Activated CD8-positive, alpha-beta memory T cell treated with anti-CD3 and anti-CD28 coated beads for 48 hours (primary cell): ENCODE measurements at regions not wholly inside any gene's neighbourhood (a gene's known extent, or its start where the extent isn't known, plus 50 kb on each side); places are given as distances from the start of the nearest gene placed in this dataset.

Experiments used
- DNase-seq, 3 experiments: peaks; one replicate each; pipeline ENCODE4 v3.0.0-alpha.2; 2020; ENCODE audit warnings: low read depth in 2 of 3, low spot score in 2 of 3

DNA sequence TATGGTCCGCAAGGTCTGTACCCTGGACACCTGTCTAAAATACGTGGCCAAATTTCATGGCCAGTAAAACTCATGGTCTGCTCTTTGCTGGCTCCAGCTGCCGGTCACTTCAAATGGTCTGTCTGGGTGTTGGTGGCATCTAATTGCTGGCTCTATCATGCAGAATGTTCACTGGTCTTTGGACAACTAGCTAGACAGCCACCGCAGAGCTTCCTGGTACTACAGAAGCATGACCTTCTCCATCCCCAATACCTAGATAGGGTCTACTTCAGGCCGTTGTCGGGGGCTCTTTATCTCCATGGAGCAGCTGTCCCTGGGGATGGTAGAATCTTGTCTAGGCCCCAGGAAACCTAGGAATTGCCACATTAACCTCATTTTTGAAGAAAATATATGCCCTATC lies 88.4 kb upstream of the RMDN2 start:
- no peak for DNase-seq

- no peak for DNase-seq
These were observed 87.3 kb upstream of the RMDN2 start for GRCh38 chr2:37837628-37838328.

- no peak for DNase-seq
These were observed 86.4 kb upstream of the RMDN2 start for GRCh38 chr2:37838541-37839167.

DNA sequence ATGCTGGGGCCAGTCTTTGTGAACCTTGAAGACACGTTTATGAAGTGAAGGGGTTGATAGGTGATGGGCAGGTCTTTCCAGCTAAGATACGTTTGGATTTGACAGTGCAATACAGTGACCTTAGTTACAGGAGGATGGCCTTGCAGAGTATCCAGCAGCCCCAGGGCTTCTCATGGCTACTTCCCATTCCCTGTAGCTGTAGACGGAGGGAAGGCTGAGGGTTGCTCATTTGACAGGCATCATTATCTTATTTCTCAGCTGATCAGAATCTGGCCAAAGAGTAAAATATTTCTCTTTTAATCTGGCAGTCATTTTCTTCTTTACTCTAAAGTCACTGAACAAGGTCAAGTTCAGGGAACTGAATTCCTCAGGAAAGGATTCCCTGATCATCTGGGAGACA lies 85.1 kb upstream of the RMDN2 start:
- no peak for DNase-seq

GRCh38 chr2:37842732-37843440 lies 82.2 kb upstream of the RMDN2 start:
- no peak for DNase-seq

DNA sequence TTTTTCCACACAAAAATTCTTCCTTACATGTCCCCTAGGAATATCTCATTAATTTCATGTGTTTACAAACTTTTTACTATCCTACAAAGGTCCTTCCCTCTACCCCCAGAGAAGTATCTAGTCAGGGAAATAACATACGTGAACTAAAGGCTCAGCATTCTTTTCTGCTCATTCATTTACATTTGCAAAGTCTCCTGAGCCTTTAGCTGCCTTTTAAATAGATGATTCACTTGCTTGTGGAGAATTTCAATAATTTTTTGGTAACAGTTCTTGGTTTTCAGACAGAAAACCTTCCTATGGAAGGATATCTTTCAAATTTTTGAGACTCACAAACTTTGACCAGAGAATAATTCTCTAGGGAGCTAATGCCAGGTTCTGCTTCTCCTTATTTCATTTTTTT lies 81.5 kb upstream of the RMDN2 start:
- no peak for DNase-seq

- no peak for DNase-seq
These were observed 78.9 kb upstream of the RMDN2 start for GRCh38 chr2:37846207-37846606.

- DNase-seq, result no peak
These were observed 77.3 kb upstream of the RMDN2 start for GRCh38 chr2:37847792-37848191.

DNA sequence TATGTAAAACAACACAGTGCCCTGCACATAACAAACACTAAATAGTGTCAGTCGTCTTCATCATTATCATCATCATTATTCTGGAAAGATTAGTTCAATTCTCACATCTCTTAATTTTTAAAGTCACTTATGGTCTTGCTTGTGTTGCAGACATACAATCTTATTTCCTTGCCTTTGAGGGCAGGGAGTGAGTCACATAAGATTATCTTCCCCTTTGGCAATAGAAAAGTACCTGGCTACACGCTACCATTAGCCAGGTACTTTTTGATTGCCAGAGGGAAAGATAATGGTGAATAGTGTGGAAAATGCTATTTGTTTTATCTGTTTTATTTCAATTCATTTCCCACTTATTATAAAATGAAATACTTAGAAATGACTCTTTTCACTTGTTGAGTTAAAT lies 76.6 kb upstream of the RMDN2 start:
- DNase-seq, result no peak

DNA sequence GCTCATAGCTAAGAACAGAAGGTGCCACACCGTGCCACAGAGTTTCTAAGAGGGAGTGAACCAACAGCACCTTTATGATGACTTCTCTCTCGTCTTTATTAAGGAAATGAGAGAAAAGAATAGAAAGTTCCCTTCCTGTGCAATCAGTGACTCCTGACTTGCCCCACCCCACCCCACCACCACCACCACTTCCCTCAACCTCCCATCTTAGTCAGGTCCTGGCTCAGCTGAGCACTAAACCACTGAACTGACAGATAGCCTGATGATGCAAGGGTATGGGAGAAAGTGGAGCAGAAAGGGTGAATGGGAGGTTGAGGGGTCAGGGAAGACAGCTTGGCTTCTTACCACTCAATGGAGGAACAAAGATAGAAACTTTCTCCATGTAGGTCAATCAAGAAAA lies 75.2 kb upstream of the RMDN2 start:
- DNase-seq, result no peak

DNA sequence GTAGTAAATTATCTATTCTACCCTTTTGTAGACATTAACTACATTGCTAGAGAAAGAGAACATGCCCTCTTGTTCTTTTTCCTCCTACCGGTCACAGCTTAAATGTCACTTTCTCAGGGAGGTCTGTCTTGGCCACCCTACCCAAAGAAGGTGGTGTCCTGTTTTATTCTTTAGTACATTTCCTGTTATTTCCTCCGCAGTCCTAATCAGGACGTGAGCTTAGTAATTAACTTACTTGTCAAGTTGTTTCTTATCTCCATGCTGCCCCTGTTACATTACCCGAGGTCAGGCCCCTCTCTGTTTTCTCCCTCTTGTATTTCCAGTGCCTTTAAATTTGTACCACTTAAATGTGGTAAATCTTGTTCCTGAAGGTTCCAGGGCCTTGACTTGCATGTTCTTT lies 73.7 kb upstream of the RMDN2 start:
- no peak for DNase-seq

- DNase-seq, result no peak
These were observed 73.1 kb upstream of the RMDN2 start for GRCh38 chr2:37851828-37852584.

DNA sequence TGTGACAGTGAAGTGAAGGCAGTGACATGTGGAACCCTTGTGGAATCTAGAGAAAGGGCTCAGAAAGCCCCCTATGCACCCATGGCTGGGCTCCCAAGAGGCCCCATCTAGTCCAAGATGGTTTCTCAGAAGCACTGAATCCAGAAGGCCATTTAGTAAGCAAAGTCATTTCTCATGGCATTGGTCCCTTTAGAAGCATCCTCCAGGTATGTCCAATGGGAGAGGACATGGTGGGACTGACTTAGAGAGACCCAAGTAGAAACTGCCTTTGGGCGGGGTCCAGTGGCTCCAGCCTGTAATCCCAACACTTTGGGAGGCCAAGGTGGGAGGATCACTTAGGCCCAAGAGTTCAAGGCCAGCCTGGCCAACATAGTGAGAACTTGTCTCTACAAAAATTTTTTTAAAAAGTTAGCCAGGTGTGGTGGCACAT lies 72.5 kb upstream of the RMDN2 start:
- DNase-seq, result no peak

- no peak for DNase-seq
These were observed 70.3 kb upstream of the RMDN2 start for GRCh38 chr2:37854676-37855282.

GRCh38 chr2:37855283-37856041 lies 69.6 kb upstream of the RMDN2 start:
- no peak for DNase-seq

GRCh38 chr2:37856101-37856751 lies 68.9 kb upstream of the RMDN2 start:
- DNase-seq, result no peak

GRCh38 chr2:37857575-37858399 lies 67.3 kb upstream of the RMDN2 start:
- DNase-seq, result no peak

- DNase-seq, result no peak
These were observed 66.7 kb upstream of the RMDN2 start for GRCh38 chr2:37858400-37858711.

DNA sequence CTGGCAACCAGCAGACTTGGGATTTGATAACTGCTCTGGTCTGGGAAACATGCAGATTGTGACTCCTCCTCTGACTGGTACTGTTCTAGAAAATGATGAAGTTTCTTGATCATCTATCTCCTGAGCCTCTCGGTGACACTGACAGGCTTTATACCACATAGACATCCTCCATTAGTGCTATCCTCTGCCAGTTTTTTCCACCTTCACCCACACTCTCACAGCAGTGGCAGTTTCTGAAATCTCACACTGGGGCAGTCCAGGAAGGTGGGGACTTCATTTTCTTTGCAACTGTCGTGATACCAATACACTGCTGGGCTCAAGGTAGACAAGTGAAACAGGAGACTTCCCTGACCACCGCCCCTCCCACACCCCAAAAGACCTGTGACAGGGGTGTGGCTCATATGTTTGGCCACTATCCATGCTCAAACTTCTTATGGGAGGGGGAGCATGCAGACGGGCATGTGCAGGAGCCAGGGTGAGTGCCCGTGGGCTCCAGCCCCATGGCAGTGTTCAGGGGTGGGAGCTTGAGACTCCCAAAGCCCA lies 66.3 kb upstream of the RMDN2 start:
- DNase-seq, result no peak
